ENCODE measurements at regions not wholly inside any gene's neighbourhood (a gene's known extent, or its start where the extent isn't known, plus 50 kb on each side); places are given as distances from the start of the nearest gene placed in this dataset.
"Not testable (repeated sequence)": the region's sequence is repeated elsewhere in the genome, so short reads cannot be mapped to it uniquely, and the experiment has no call there.

GRCh38 chr12:59494617-59495016, 101.2 kb upstream of the SLC16A7 start:
- Histone ChIP-seq H3K36me3 (ENCODE audit: control insufficient read depth in 1 of 2, insufficient read depth in 2 of 2, low read length in 2 of 2) (no peaks in the 10 kb centered on the region), H3K4ac (ENCODE audit: low read depth, low read length) (no peak overlapping the region), H3K9ac (ENCODE audit: low read length) (no peak overlapping the region), H2AK5ac (ENCODE audit: low read length) (no peak overlapping the region), H4K8ac (ENCODE audit: low read depth, low read length) (no peak overlapping the region), H3K4me1 (ENCODE audit: control insufficient read depth in 1 of 2, insufficient read depth in 2 of 2, low read length in 2 of 2) (no peaks in the 10 kb centered on the region), H2AFZ (ENCODE audit: insufficient read depth, low read length, poor library complexity) (no peak overlapping the region), H3K14ac (ENCODE audit: low read length) (no peak overlapping the region), H4K91ac (ENCODE audit: low read depth, low read length) (no peak overlapping the region), H3K27ac (ENCODE audit: low read depth, low read length) (no peak overlapping the region), H2BK120ac (ENCODE audit: insufficient read depth, low read length, poor library complexity) (no peak overlapping the region), H2BK5ac (ENCODE audit: low read depth, low read length, poor library complexity) (no peak overlapping the region), H3K4me3 (ENCODE audit: low read depth, low read length) (no peak overlapping the region), H3K27me3 (ENCODE audit: insufficient read depth, low read length) (no peaks in the 10 kb centered on the region), H3K79me1 (ENCODE audit: low read length) (no peaks in the 10 kb centered on the region), H4K12ac (ENCODE audit: low read depth, low read length) (no peak overlapping the region), H3K4me2 (ENCODE audit: low read length) (no peak overlapping the region), H2BK12ac (ENCODE audit: low read length) (no peak overlapping the region), H3K79me2 (ENCODE audit: control insufficient read depth, insufficient read depth, low read length, poor library complexity) (no peaks in the 10 kb centered on the region), H3K18ac (ENCODE audit: low read length) (no peak overlapping the region), H3K9me3 (ENCODE audit: insufficient read depth, low read depth, low read length) (no peaks in the 10 kb centered on the region), H3K23ac (ENCODE audit: low read length) (no peak overlapping the region)
- DNase-seq: no peak

- no peak overlapping the region for H3K4me3 ChIP-seq (ENCODE audit: low read depth, low read length)
- no peaks in the 10 kb centered on the region for H3K27me3 ChIP-seq (ENCODE audit: insufficient read depth, low read length)
- H2AFZ ChIP-seq (ENCODE audit: insufficient read depth, low read length, poor library complexity): no peak overlapping the region
- no peak overlapping the region for H3K27ac ChIP-seq (ENCODE audit: low read depth, low read length)
- no peaks in the 10 kb centered on the region for H3K4me1 ChIP-seq (ENCODE audit: control insufficient read depth in 1 of 2, insufficient read depth in 2 of 2, low read length in 2 of 2)
- no peak overlapping the region for H3K4ac ChIP-seq (ENCODE audit: low read depth, low read length)
- H3K18ac ChIP-seq (ENCODE audit: low read length): no peak overlapping the region
- H3K36me3 ChIP-seq (ENCODE audit: control insufficient read depth in 1 of 2, insufficient read depth in 2 of 2, low read length in 2 of 2): no peaks in the 10 kb centered on the region
- no peak overlapping the region for H4K12ac ChIP-seq (ENCODE audit: low read depth, low read length)
- H3K23ac ChIP-seq (ENCODE audit: low read length): no peak overlapping the region
- H3K4me2 ChIP-seq (ENCODE audit: low read length): no peak overlapping the region
- no peak overlapping the region for H3K9ac ChIP-seq (ENCODE audit: low read length)
- no peaks in the 10 kb centered on the region for H3K9me3 ChIP-seq (ENCODE audit: insufficient read depth, low read depth, low read length)
- H3K79me1 ChIP-seq (ENCODE audit: low read length): no peaks in the 10 kb centered on the region
- H4K8ac ChIP-seq (ENCODE audit: low read depth, low read length): no peak overlapping the region
- H2BK12ac ChIP-seq (ENCODE audit: low read length): no peak overlapping the region
- H3K79me2 ChIP-seq (ENCODE audit: control insufficient read depth, insufficient read depth, low read length, poor library complexity): no peaks in the 10 kb centered on the region
- no peak overlapping the region for H2AK5ac ChIP-seq (ENCODE audit: low read length)
- DNase-seq: no peak
- no peak overlapping the region for H3K14ac ChIP-seq (ENCODE audit: low read length)
- WGBS (ENCODE audit: extremely low coverage, insufficient coverage, insufficient read length): no CpG with 5 or more reads among the region's 2 CpGs
- H4K91ac ChIP-seq (ENCODE audit: low read depth, low read length): no peak overlapping the region
- H2BK120ac ChIP-seq (ENCODE audit: insufficient read depth, low read length, poor library complexity): no peak overlapping the region
- H2BK5ac ChIP-seq (ENCODE audit: low read depth, low read length, poor library complexity): no peak overlapping the region
Observed at GRCh38 chr12:59491877-59492276, 104.0 kb upstream of the SLC16A7 start.

GRCh38 chr12:59486827-59487226, 109.0 kb upstream of the SLC16A7 start:
- Histone ChIP-seq H3K27ac (ENCODE audit: low read depth, low read length) (no peak overlapping the region), H3K79me2 (ENCODE audit: control insufficient read depth, insufficient read depth, low read length, poor library complexity) (no peaks in the 10 kb centered on the region), H3K9me3 (ENCODE audit: insufficient read depth, low read depth, low read length) (no peaks in the 10 kb centered on the region), H4K8ac (ENCODE audit: low read depth, low read length) (no peak overlapping the region), H2BK5ac (ENCODE audit: low read depth, low read length, poor library complexity) (no peak overlapping the region), H3K14ac (ENCODE audit: low read length) (no peak overlapping the region), H2BK120ac (ENCODE audit: insufficient read depth, low read length, poor library complexity) (no peak overlapping the region), H4K12ac (ENCODE audit: low read depth, low read length) (no peak overlapping the region), H3K4ac (ENCODE audit: low read depth, low read length) (no peak overlapping the region), H3K9ac (ENCODE audit: low read length) (no peak overlapping the region), H3K4me3 (ENCODE audit: low read depth, low read length) (no peak overlapping the region), H3K79me1 (ENCODE audit: low read length) (no peaks in the 10 kb centered on the region), H3K4me2 (ENCODE audit: low read length) (no peak overlapping the region), H2AFZ (ENCODE audit: insufficient read depth, low read length, poor library complexity) (no peak overlapping the region), H2AK5ac (ENCODE audit: low read length) (no peak overlapping the region), H2BK12ac (ENCODE audit: low read length) (no peak overlapping the region), H3K27me3 (ENCODE audit: insufficient read depth, low read length) (no peaks in the 10 kb centered on the region), H3K18ac (ENCODE audit: low read length) (no peak overlapping the region), H3K36me3 (ENCODE audit: control insufficient read depth in 1 of 2, insufficient read depth in 2 of 2, low read length in 2 of 2) (no peaks in the 10 kb centered on the region), H4K91ac (ENCODE audit: low read depth, low read length) (no peak overlapping the region), H3K23ac (ENCODE audit: low read length) (no peak overlapping the region), H3K4me1 (ENCODE audit: control insufficient read depth in 1 of 2, insufficient read depth in 2 of 2, low read length in 2 of 2) (no peaks in the 10 kb centered on the region)
- no peak for DNase-seq
- no CpG with 5 or more reads among the region's 1 CpG for WGBS (ENCODE audit: extremely low coverage, insufficient coverage, insufficient read length)

DNA sequence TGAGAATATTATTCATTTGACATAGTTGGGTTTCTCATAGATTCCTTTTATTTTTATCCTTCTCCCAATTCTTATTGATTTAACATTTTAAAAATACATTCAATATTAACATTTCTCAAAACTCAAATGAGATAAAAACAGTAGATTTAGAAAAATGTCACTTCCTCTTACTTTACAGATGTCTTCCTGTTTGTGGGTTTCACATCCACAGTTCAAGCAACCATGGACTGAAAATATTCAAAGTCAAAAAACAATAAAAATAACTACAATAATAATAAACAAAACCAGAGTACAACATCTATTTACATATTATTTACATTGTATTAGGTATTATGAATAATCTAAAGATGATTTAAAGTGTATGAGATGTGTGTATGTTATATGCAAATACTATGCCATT, 111.3 kb upstream of the SLC16A7 start:
- no peaks in the 10 kb centered on the region for H3K79me1 ChIP-seq (ENCODE audit: low read length)
- no peaks in the 10 kb centered on the region for H3K9me3 ChIP-seq (ENCODE audit: insufficient read depth, low read depth, low read length)
- H3K23ac ChIP-seq (ENCODE audit: low read length): no peak overlapping the region
- no peak overlapping the region for H3K4me3 ChIP-seq (ENCODE audit: low read depth, low read length)
- no peak overlapping the region for H4K12ac ChIP-seq (ENCODE audit: low read depth, low read length)
- H3K4ac ChIP-seq (ENCODE audit: low read depth, low read length): no peak overlapping the region
- no peaks in the 10 kb centered on the region for H3K79me2 ChIP-seq (ENCODE audit: control insufficient read depth, insufficient read depth, low read length, poor library complexity)
- H2BK120ac ChIP-seq (ENCODE audit: insufficient read depth, low read length, poor library complexity): no peak overlapping the region
- no peak overlapping the region for H2AFZ ChIP-seq (ENCODE audit: insufficient read depth, low read length, poor library complexity)
- no peaks in the 10 kb centered on the region for H3K27me3 ChIP-seq (ENCODE audit: insufficient read depth, low read length)
- H3K36me3 ChIP-seq (ENCODE audit: control insufficient read depth in 1 of 2, insufficient read depth in 2 of 2, low read length in 2 of 2): no peaks in the 10 kb centered on the region
- H4K91ac ChIP-seq (ENCODE audit: low read depth, low read length): no peak overlapping the region
- no peak overlapping the region for H3K18ac ChIP-seq (ENCODE audit: low read length)
- H4K8ac ChIP-seq (ENCODE audit: low read depth, low read length): no peak overlapping the region
- no peak overlapping the region for H2BK5ac ChIP-seq (ENCODE audit: low read depth, low read length, poor library complexity)
- no peaks in the 10 kb centered on the region for H3K4me1 ChIP-seq (ENCODE audit: control insufficient read depth in 1 of 2, insufficient read depth in 2 of 2, low read length in 2 of 2)
- no peak overlapping the region for H2AK5ac ChIP-seq (ENCODE audit: low read length)
- no peak overlapping the region for H3K9ac ChIP-seq (ENCODE audit: low read length)
- DNase-seq: no peak
- no peak overlapping the region for H3K27ac ChIP-seq (ENCODE audit: low read depth, low read length)
- no peak overlapping the region for H3K4me2 ChIP-seq (ENCODE audit: low read length)
- no peak overlapping the region for H3K14ac ChIP-seq (ENCODE audit: low read length)
- H2BK12ac ChIP-seq (ENCODE audit: low read length): no peak overlapping the region

DNA sequence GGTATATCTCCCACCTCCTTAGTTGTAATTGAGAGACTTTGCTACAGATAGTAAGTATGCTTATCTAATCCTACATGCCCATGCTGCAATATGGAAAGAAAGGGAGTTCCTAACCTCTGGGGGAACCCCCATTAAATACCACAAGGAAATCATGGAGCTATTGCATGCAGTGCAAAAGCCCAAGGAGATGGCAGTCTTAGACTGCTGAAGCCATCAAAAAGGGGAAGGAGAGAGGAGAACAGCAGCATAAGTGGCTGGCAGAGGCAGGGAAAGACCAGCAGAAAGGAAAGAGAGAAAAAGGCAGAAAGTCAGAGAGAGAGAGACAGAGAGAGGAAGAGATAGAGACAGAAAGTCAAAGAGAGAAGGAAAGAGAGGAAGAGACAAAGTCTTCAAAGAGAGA, 121.6 kb upstream of the SLC16A7 start:
- not testable (repeated sequence) for H2BK120ac ChIP-seq (ENCODE audit: insufficient read depth, low read length, poor library complexity); H2BK5ac ChIP-seq (ENCODE audit: low read depth, low read length, poor library complexity); H3K9me3 ChIP-seq (ENCODE audit: insufficient read depth, low read depth, low read length); H2AFZ ChIP-seq (ENCODE audit: insufficient read depth, low read length, poor library complexity); H4K91ac ChIP-seq (ENCODE audit: low read depth, low read length); H3K27ac ChIP-seq (ENCODE audit: low read depth, low read length); H2BK12ac ChIP-seq (ENCODE audit: low read length); H3K9ac ChIP-seq (ENCODE audit: low read length); H3K14ac ChIP-seq (ENCODE audit: low read length); H3K23ac ChIP-seq (ENCODE audit: low read length); H3K79me1 ChIP-seq (ENCODE audit: low read length); H3K36me3 ChIP-seq (ENCODE audit: control insufficient read depth in 1 of 2, insufficient read depth in 2 of 2, low read length in 2 of 2); H3K18ac ChIP-seq (ENCODE audit: low read length); DNase-seq; H4K8ac ChIP-seq (ENCODE audit: low read depth, low read length); H3K4me2 ChIP-seq (ENCODE audit: low read length); H3K4me1 ChIP-seq (ENCODE audit: control insufficient read depth in 1 of 2, insufficient read depth in 2 of 2, low read length in 2 of 2); H3K27me3 ChIP-seq (ENCODE audit: insufficient read depth, low read length); H3K4ac ChIP-seq (ENCODE audit: low read depth, low read length); H4K12ac ChIP-seq (ENCODE audit: low read depth, low read length); H3K79me2 ChIP-seq (ENCODE audit: control insufficient read depth, insufficient read depth, low read length, poor library complexity); H3K4me3 ChIP-seq (ENCODE audit: low read depth, low read length); H2AK5ac ChIP-seq (ENCODE audit: low read length)

All from trophoblast cell (in vitro differentiated cells and primary cell).